Skeletal muscle satellite cell (primary cell): ENCODE measurements at regions not wholly inside any gene's neighbourhood (a gene's known extent, or its start where the extent isn't known, plus 50 kb on each side); places are given as distances from the start of the nearest gene placed in this dataset.
"Not testable (repeated sequence)": the region's sequence is repeated elsewhere in the genome, so short reads cannot be mapped to it uniquely, and the experiment has no call there.

Source experiments
- H3K27me3 ChIP-seq: 2 replicates; pipeline ENCODE4 v1.7.0; 2013; ENCODE audit warnings: low read length; ENCODE audit not compliant: control insufficient read depth, insufficient read depth
- H3K36me3 ChIP-seq: 2 replicates; pipeline ENCODE4 v1.7.0; 2013; ENCODE audit warnings: mild to moderate bottlenecking, control low read depth, low read length; ENCODE audit not compliant: insufficient read depth
- H3K4me1 ChIP-seq: 2 replicates; pipeline ENCODE4 v1.7.0; 2013; ENCODE audit warnings: low read length; ENCODE audit not compliant: control insufficient read depth, insufficient read depth
- H3K4me2 ChIP-seq: 2 replicates; pipeline ENCODE4 v1.7.0; 2013; ENCODE audit warnings: mild to moderate bottlenecking, low read length
- H3K4me3 ChIP-seq: 2 replicates; pipeline ENCODE4 v1.7.0; 2013; ENCODE audit warnings: low read length
- H3K9ac ChIP-seq: 2 replicates; pipeline ENCODE4 v1.7.0; 2013; ENCODE audit warnings: mild to moderate bottlenecking, low read depth, low read length, moderate library complexity
- H3K9me3 ChIP-seq: replicated peaks from 2 replicates; pipeline ENCODE4 v1.7.0; 2013; ENCODE audit warnings: mild to moderate bottlenecking, control low read depth, low read length

DNA sequence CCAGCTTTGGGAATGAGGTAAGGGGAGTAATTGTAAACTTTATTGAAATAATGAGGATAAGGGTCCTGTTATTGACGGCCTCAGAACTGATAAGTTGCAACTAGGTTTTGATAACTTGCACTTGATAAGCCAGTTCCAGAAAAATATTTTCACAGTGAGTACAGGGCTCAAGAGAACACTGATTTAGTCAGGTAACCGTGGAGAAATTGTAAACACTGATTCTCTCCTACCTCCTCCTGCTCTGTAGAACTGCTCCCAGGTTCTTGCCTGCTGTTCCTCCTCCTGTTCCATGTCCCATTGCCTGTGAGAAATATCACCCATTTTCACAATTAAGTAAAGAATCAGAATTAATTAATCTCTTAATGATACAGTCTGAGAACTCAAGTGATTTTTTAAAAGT lies 55.0 kb upstream of the CXXC4 start:
- H3K9ac ChIP-seq: no peak overlapping the region
- H3K36me3 ChIP-seq: no peaks in the 10 kb centered on the region
- H3K4me2 ChIP-seq: no peak overlapping the region
- no peaks in the 10 kb centered on the region for H3K9me3 ChIP-seq
- no peaks in the 10 kb centered on the region for H3K27me3 ChIP-seq
- no peaks in the 10 kb centered on the region for H3K4me1 ChIP-seq
- H3K4me3 ChIP-seq: no peak overlapping the region

DNA sequence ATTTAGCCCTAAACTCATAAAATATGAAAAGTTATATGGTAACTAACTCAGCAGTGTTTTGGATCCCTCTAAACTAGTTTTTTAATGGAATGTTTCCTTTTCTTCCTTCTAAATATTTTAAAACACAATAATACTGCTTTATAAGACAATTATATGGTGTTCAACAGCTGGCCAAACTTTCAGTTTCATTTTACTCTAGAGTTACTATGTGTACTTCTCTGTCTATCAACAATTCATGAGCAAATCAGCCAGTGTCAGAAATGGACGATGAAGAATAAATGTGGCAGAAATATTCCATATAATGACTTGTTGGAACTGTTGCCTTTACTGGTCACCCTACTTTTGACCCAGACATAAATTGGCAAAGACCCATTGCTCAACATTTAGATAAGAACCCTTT lies 64.8 kb upstream of the CXXC4 start:
- no peak overlapping the region for H3K4me2 ChIP-seq
- no peaks in the 10 kb centered on the region for H3K27me3 ChIP-seq
- H3K9me3 ChIP-seq: no peaks in the 10 kb centered on the region
- H3K4me1 ChIP-seq: no peaks in the 10 kb centered on the region
- no peak overlapping the region for H3K9ac ChIP-seq
- no peaks in the 10 kb centered on the region for H3K36me3 ChIP-seq
- H3K4me3 ChIP-seq: no peak overlapping the region

DNA sequence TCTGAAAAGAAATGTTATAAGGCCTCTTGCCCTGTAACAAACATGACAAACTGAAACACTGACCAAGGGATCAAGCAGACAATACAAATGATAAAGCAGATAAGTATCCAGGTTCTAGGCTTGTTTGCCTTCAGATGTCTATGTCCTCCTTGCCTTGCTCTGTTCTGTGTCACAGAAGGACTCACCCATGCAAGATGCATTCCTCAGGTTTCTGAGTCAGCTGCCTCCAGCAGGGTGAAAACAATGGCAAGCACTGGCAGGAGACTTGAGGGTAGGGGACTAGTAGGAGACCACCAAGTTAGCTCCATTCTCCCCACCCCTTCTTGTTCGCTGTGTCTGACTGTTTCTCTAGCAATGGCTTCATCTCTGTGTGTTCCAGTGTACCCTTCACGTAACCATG lies 76.6 kb upstream of the CXXC4 start:
- no peaks in the 10 kb centered on the region for H3K27me3 ChIP-seq
- no peaks in the 10 kb centered on the region for H3K9me3 ChIP-seq
- H3K4me2 ChIP-seq: no peak overlapping the region
- no peak overlapping the region for H3K4me3 ChIP-seq
- no peaks in the 10 kb centered on the region for H3K36me3 ChIP-seq
- no peaks in the 10 kb centered on the region for H3K4me1 ChIP-seq
- H3K9ac ChIP-seq: no peak overlapping the region

DNA sequence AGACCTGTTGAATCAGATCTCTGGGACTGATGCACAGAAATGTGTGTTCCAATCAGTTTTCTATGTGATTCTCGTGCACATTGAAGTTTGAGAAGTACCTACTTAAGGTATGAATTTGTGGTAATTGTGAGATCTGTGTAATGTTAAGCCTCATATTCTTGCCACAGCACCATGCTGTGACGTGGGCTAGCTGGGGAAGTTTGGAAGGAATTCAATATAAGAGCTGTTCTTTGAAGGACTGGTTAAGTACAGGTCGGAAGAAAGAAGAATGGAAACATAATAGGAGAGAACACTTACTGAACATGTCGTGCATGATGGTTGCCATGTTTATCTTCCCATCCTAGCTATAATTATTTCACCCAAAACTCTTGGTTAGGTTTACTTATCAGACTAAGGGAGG lies 79.7 kb upstream of the CXXC4 start:
- Histone ChIP-seq H3K27me3 (no peaks in the 10 kb centered on the region), H3K4me2 (no peak overlapping the region), H3K9ac (no peak overlapping the region), H3K9me3 (no peaks in the 10 kb centered on the region), H3K4me1 (no peaks in the 10 kb centered on the region), H3K36me3 (no peaks in the 10 kb centered on the region), H3K4me3 (no peak overlapping the region)

DNA sequence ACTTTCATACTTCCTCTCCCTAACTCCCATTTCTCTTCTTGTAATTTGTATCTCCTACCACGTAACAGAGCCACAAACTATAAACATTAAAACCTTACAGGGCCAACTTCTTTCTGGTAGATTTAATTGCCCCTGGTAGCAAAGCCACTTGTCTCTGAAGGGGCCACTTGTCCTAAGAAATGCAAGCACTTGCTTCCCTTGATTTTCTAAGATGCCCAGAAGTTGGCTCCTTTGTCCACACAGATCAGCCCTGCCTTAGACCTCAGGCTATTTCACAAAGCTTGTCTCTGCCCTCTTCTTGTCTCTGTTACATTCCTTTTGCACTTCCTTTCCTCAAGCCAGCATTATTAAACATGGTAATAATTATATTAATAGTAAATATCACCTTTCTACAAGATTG lies 80.6 kb upstream of the CXXC4 start:
- H3K4me2 ChIP-seq: no peak overlapping the region
- no peak overlapping the region for H3K4me3 ChIP-seq
- no peaks in the 10 kb centered on the region for H3K36me3 ChIP-seq
- H3K27me3 ChIP-seq: no peaks in the 10 kb centered on the region
- no peaks in the 10 kb centered on the region for H3K4me1 ChIP-seq
- H3K9me3 ChIP-seq: no peaks in the 10 kb centered on the region
- no peak overlapping the region for H3K9ac ChIP-seq

DNA sequence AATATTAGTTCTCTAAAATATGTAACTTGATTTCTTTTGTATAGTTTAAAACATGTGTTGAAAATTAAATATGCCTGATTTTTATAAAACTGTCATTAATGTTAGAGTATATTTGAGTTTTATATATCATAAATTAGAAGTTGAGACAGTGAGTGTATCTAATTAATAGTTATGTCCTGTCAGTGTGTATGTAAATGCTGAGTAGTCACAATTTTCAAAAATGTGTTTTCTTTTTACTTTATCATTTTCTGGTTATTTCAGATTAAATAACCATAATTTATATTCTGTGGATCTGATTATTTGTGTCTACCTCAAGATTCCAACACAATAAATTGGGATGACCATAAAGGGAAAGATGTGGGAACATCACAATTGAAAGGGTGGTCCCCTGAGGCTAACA lies 82.7 kb upstream of the CXXC4 start:
- Histone ChIP-seq H3K4me2 (no peak overlapping the region), H3K4me1 (no peaks in the 10 kb centered on the region), H3K4me3 (no peak overlapping the region), H3K9me3 (no peaks in the 10 kb centered on the region), H3K9ac (no peak overlapping the region), H3K27me3 (no peaks in the 10 kb centered on the region), H3K36me3 (no peaks in the 10 kb centered on the region)

DNA sequence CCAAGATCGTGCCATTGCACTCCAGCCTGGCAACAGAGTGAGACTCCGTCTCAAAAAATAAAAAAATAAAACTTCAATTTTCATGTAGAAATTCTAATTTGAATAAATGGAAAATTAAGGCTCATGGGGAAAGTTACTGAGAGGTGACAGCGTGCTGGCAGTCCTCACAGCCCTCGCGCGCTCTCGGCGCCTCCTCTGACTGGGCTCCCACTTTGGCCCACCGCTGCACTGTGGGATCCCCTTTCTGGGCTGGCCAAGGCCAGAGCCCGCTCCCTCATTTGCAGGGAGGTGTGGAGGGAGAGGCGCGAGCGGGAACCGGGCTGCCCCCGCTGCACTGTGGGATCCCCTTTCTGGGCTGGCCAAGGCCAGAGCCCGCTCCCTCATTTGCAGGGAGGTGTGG lies 86.8 kb upstream of the CXXC4 start:
- not testable (repeated sequence) for H3K4me1 ChIP-seq, H3K27me3 ChIP-seq, H3K36me3 ChIP-seq, H3K9ac ChIP-seq, H3K4me2 ChIP-seq, H3K9me3 ChIP-seq, H3K4me3 ChIP-seq

DNA sequence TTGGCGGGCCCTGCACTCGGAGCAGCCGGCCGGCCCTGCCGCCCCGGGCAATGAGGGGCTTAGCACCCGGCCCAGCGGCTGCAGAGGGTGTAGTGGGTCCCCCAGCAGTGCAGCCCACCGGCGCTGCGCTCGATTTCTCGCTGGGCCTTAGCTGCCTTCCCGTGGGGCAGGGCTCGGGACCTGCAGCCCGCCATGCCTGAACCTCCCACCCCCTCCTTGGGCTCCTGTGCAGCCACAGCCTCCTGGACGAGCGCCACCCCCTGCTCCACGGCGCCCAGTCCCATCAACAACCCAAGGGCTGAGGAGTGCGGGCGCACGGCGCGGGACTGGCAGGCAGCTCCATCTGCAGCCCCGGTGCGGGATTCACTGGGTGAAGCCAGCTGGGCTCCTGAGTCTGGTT lies 87.4 kb upstream of the CXXC4 start:
- not testable (repeated sequence) for H3K9ac ChIP-seq, H3K9me3 ChIP-seq, H3K36me3 ChIP-seq, H3K4me2 ChIP-seq, H3K27me3 ChIP-seq, H3K4me1 ChIP-seq, H3K4me3 ChIP-seq

DNA sequence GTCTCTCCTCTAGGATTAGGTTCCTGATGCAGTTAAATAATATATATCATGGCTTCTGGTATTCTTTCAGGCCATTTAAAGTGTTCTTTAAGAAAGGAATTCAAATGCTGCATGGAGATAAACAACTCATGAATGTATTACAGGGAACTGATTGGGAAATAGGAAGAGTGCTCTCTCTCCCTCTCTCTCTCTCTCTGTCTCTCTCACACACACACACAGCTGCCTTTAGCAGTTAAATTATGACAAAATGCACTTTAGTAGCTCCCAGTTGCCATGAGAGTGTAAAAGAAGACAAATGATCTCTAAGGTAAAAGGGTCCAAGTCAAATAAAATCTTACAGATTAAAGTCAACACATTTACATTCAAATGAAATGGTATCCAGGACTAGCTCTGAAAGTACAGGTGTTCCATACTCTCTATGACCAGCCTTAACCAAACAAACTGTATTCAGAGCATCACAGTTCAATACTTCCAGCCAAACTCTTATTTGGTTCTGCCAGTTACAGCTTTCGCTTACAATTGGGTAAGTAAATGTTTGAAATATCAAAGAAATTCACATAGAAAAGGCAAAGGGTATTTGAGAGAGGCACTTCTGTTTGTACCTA lies 94.7 kb upstream of the CXXC4 start:
- no peaks in the 10 kb centered on the region for H3K27me3 ChIP-seq
- no peak overlapping the region for H3K4me3 ChIP-seq
- H3K4me1 ChIP-seq: no peaks in the 10 kb centered on the region
- no peak overlapping the region for H3K4me2 ChIP-seq
- no peaks in the 10 kb centered on the region for H3K36me3 ChIP-seq
- no peak overlapping the region for H3K9ac ChIP-seq
- no peaks in the 10 kb centered on the region for H3K9me3 ChIP-seq

DNA sequence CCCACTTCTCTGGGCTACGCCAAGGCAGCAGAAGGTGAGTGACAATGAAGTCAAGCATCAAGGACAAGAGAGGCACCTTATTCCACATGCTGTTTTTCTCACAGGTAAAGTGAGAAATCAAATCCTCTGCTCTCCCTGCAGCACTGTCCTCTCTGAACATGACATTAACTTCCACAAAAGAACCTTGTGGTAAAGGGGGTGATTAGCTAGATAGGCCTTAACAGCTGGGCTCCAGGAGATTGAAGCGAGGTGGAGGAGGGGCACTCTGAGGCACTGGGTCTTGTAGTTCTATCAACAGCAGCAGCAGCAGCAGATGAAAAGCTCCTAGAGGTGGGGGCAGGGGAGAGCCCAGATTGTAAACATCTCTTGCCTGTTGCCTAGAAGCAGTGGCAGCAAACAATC lies 96.8 kb upstream of the CXXC4 start:
- no peaks in the 10 kb centered on the region for H3K9me3 ChIP-seq
- no peaks in the 10 kb centered on the region for H3K36me3 ChIP-seq
- no peak overlapping the region for H3K9ac ChIP-seq
- H3K4me3 ChIP-seq: no peak overlapping the region
- no peak overlapping the region for H3K4me2 ChIP-seq
- no peaks in the 10 kb centered on the region for H3K27me3 ChIP-seq
- no peaks in the 10 kb centered on the region for H3K4me1 ChIP-seq

DNA sequence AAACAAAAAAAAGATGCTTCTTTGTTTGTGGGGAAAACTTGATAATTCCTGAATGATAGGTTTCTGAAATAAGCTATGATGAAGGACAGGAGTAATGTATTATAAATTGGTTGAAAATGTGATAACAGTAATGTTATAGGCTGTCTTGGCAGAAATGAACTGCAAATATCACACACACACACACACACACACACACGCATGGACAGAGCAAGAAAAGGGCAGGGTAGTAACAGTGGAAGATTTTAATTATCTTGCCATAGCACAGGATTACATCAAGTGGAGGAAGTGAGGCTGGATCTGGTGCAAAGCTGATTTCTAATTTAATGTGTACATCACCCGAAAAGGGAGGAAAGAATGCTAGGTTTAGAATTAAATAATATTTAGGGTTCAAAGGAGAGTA lies 97.5 kb upstream of the CXXC4 start:
- Histone ChIP-seq H3K9me3 (no peaks in the 10 kb centered on the region), H3K9ac (no peak overlapping the region), H3K4me1 (no peaks in the 10 kb centered on the region), H3K4me3 (no peak overlapping the region), H3K27me3 (no peaks in the 10 kb centered on the region), H3K36me3 (no peaks in the 10 kb centered on the region), H3K4me2 (no peak overlapping the region)

DNA sequence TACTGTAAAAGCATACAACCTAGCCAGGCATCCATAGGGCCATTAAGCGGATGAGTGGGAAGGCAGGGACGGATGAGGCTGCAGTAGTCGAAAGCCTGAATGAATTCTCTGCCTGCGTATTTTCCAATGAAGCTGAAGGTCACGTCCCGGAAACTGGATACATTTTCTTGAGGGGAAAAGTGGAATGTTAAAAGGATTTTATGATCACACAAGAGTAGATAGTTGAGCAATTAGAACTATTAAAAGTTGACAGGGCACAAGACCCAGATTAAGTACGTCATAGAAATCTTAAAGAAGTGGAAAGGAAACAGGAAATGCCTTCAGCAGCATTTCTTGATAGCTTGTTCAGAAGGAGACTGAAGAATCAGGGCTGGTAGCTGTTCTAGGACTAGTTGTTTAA lies 98.3 kb upstream of the CXXC4 start:
- Histone ChIP-seq H3K27me3 (no peaks in the 10 kb centered on the region), H3K36me3 (no peaks in the 10 kb centered on the region), H3K4me1 (no peaks in the 10 kb centered on the region), H3K4me2 (peak overlapping the region; percentile 50), H3K9me3 (no peaks in the 10 kb centered on the region), H3K9ac (no peak overlapping the region), H3K4me3 (no peak overlapping the region)
